ENCODE measurements at regions not wholly inside any gene's neighbourhood (a gene's known extent, or its start where the extent isn't known, plus 50 kb on each side); places are given as distances from the start of the nearest gene placed in this dataset.

GRCh38 chr4:10808591-10808990 lies 124.0 kb upstream of the CLNK start:
- Histone ChIP-seq H3K27me3 (no peaks in the 10 kb centered on the region), H3K36me3 (no peaks in the 10 kb centered on the region), H3K4me3 (no peak overlapping the region), H3K27ac (no peak overlapping the region), H3K9me3 (peaks cover 0 to 5% (median 0%) of the 10 kb centered on the region in 3 donors), H3K4me1 (no peaks in the 10 kb centered on the region)
- ATAC-seq = no peak
- no peak for TF ChIP-seq CTCF (IDR thresholded peaks at IDR 0.05)
- no peak for TF ChIP-seq POLR2AphosphoS5 (IDR thresholded peaks at IDR 0.05)
- TF ChIP-seq EP300 (IDR thresholded peaks at IDR 0.05) = no peak
- no peak for TF ChIP-seq POLR2A (IDR thresholded peaks at IDR 0.05)

- Histone ChIP-seq H3K27ac (no peak overlapping the region), H3K4me1 (no peaks in the 10 kb centered on the region), H3K4me3 (no peak overlapping the region), H3K36me3 (no peaks in the 10 kb centered on the region), H3K9me3 (peaks cover 0 to 5% (median 0%) of the 10 kb centered on the region in 3 donors), H3K27me3 (no peaks in the 10 kb centered on the region)
- 67 to 84% methylated on average over 1 to 4 of the region's 4 CpGs for WGBS, 2 donors (ENCODE audit: low coverage in 1 of 2)
- ATAC-seq = no peak
- TF ChIP-seq CTCF (IDR thresholded peaks at IDR 0.05) (no peak), POLR2AphosphoS5 (IDR thresholded peaks at IDR 0.05) (no peak), POLR2A (IDR thresholded peaks at IDR 0.05) (no peak), EP300 (IDR thresholded peaks at IDR 0.05) (no peak)
Measured at GRCh38 chr4:10806953-10807645, 122.5 kb upstream of the CLNK start.

- no peaks in the 10 kb centered on the region for H3K36me3 ChIP-seq
- ATAC-seq = no peak
- peaks cover 0 to 5% (median 0%) of the 10 kb centered on the region in 3 donors for H3K9me3 ChIP-seq
- TF ChIP-seq POLR2AphosphoS5 (IDR thresholded peaks at IDR 0.05) (no peak), EP300 (IDR thresholded peaks at IDR 0.05) (no peak)
- WGBS, 2 donors (ENCODE audit: low coverage in 1 of 2) = 47 to 65% methylated on average over 4 of the region's 4 CpGs
- H3K27me3 ChIP-seq = no peaks in the 10 kb centered on the region
- no peak overlapping the region for H3K4me3 ChIP-seq
- H3K4me1 ChIP-seq = no peaks in the 10 kb centered on the region
- no peak overlapping the region for H3K27ac ChIP-seq
Measured at GRCh38 chr4:10803713-10804343, 119.3 kb upstream of the CLNK start.

- Histone ChIP-seq H3K4me3 (no peak overlapping the region), H3K27ac (no peak overlapping the region), H3K4me1 (no peaks in the 10 kb centered on the region), H3K9me3 (no peaks in the 10 kb centered on the region), H3K27me3 (no peaks in the 10 kb centered on the region), H3K36me3 (no peaks in the 10 kb centered on the region)
- ATAC-seq = no peak
- TF ChIP-seq EP300 (IDR thresholded peaks at IDR 0.05) = no peak
- no peak for TF ChIP-seq POLR2A (IDR thresholded peaks at IDR 0.05)
- no peak for TF ChIP-seq POLR2AphosphoS5 (IDR thresholded peaks at IDR 0.05)
- no peak for TF ChIP-seq CTCF (IDR thresholded peaks at IDR 0.05)
Measured at GRCh38 chr4:10787365-10787764, 102.8 kb upstream of the CLNK start.

GRCh38 chr4:10784621-10785020 lies 100.1 kb upstream of the CLNK start:
- no peak for TF ChIP-seq CTCF (IDR thresholded peaks at IDR 0.05)
- TF ChIP-seq POLR2A (IDR thresholded peaks at IDR 0.05) = no peak
- no peak for TF ChIP-seq POLR2AphosphoS5 (IDR thresholded peaks at IDR 0.05)
- TF ChIP-seq EP300 (IDR thresholded peaks at IDR 0.05) = no peak
- ATAC-seq = no peak
- no peaks in the 10 kb centered on the region for H3K27me3 ChIP-seq
- H3K4me1 ChIP-seq = no peaks in the 10 kb centered on the region
- no peak overlapping the region for H3K4me3 ChIP-seq
- no peaks in the 10 kb centered on the region for H3K36me3 ChIP-seq
- 92 to 100% methylated on average over 2 of the region's 2 CpGs for WGBS, 2 donors (ENCODE audit: low coverage in 1 of 2)
- no peaks in the 10 kb centered on the region for H3K9me3 ChIP-seq
- no peak overlapping the region for H3K27ac ChIP-seq

All from gastroesophageal sphincter (tissue), 4 donors.